Forelimb muscle (tissue), 1 donor: ENCODE measurements at regions not wholly inside any gene's neighbourhood (a gene's known extent, or its start where the extent isn't known, plus 50 kb on each side); places are given as distances from the start of the nearest gene placed in this dataset.

ENCODE experiments used
- DNase-seq: peaks from one replicate; pipeline ENCODE4 v3.0.0-alpha.2; 2013; ENCODE audit warnings: low read depth

DNA sequence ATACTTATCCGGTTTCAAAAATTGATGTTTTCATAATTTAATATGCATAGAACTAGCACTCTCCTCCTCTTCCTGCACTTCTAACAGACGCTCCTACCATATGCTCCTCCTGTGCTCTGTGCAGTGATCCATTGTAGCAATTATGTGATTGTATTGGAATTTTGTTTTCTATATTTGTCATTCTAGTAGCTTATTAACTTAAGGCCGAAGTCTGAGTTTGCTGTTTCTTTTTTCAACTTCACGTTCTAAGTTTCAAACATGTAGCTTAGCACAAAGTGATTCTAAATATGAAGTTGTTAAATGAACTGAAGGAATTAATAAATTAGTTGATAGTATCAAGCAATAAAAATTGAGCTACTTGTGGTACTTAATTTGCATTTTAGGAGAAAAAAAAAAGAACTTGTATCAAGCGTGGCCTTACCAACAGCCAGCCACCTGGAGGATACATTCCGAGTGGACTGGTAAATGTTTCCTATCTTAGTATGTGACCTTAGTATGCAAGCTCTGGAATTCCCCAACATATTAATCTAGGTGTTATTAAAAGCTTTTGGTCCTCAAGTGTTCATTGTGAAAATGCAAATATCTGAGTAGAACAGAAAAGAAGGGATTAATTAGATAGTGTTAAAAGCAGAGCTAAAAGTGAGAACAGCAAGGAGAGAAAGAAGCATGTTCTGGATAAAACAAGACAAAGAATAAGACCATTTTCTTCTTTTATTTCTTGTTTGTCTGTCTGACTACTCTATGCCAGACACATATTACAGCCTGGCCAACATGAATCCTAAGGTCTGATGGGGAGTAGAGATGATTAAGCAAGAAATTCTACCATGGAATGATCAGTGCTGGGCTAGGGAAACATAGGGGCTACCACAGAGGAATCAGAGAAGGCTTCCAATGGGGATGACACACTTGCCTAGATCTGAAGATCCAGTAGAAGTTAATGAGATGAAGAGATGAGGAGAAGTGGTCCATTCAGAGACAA is 290.4 kb upstream of the MON1B start:
- no peak for DNase-seq

DNA sequence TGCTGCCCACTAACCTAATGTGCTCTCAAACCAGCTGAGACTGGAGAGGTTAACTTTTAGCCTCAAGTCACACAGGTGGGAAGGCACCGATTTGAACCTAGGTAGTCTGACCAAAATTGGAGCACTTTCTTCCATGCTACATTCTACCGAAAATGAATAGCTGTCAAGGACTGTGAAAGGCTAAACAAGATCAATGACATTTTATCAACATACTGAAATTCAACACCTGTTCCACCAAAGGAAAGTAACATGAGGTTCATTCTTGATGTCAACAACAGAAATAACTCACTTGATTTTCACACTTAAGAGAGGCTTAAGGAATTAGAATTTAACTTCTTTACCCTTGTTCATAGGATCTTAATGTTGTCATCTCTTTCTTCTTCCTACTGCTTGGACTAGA is 284.4 kb upstream of the MON1B start:
- no peak for DNase-seq

DNA sequence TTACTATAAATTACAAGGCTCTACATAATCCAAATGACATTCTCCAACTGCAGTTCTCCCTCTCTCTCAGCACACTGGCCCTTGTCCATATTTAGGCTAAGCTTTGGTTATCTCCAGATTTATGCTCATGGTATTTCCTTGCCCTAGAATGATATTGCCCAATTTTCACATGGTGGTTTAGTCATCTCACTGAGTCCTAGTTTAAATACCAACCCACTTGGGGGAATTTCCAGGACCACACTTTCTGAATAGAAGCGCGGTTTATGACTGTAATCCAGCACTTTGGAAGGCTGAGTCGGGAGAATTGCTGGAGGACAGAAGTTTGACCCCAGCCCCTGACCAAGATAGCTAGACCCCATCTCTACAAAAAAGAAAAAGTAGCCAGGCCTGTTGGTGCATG is 280.1 kb upstream of the MON1B start:
- no peak for DNase-seq

DNA sequence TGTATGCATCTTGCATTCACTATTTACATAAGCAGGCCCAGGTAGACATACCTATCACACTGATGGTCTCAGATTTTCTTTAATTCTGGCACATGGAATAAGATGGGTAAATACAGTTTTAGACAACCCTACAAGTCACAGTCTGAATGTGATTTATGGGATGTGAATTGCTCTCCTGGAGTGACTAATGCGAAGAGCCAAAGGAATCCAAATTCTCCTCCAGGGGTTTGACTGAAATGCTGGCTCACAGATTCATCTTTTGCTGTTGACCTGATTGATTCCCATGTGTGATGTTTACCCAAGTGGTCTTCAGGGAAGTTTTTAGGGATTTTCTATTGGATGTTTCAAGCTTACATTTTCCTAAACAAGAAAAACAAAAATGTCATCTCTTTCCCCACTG is 277.9 kb upstream of the MON1B start:
- DNase-seq, result no peak

DNA sequence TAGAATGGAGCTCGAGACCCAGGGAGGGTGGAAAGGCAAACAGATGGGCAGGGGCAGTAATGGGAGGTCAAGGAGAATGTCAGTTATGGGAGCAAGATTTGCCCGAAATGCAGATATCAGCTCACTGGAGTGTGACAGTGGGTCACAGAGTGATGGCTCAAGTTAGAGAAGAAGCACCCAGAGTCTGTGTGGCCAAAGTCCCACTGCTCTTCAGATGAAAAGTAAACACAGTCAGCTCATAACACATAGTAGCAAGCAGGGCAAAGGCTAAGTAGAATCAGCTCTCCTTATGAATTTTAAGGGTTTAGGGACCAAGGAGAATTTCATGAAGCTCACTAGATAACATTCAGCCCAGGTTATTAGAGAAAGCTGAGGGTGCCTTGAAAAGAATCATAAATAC is 264.9 kb upstream of the MON1B start:
- no peak for DNase-seq

DNA sequence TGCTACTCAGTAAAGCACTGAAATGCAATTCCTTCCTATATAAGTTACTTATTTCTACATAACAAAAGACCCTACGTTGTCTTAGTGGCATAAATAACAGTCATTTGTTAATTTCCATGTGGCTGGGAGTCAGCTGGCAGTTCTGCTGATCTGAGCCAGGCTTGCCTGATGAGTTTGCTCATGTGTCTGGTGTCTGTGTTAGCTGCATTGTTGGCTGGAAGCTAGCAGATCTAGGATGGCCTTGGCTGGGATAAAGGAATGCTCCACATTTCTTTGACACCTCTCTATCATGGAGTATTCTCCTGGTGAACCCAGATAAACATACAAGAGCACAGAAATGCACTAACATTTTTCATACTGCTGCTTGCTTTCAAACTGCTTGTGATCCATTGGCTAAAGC is 264.4 kb upstream of the MON1B start:
- no peak for DNase-seq

DNA sequence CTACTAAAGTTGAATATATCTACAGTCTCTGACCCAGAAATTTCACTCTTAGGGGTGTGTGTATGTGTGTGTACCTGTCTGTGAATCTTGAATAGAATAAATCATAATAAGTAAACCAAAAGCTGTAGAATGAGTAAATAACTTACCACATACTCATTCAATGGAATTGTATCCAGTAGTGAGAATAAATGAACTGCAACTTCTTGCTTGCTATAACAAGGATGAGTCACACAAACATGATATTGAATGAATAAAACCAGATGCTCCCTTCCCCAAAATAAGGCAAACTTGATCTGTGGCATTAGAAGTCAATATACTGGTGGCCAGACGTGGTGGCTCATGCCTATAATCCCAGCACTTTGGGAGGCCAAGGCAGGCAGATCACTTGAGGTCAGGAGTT is 259.8 kb upstream of the MON1B start:
- no peak for DNase-seq

DNA sequence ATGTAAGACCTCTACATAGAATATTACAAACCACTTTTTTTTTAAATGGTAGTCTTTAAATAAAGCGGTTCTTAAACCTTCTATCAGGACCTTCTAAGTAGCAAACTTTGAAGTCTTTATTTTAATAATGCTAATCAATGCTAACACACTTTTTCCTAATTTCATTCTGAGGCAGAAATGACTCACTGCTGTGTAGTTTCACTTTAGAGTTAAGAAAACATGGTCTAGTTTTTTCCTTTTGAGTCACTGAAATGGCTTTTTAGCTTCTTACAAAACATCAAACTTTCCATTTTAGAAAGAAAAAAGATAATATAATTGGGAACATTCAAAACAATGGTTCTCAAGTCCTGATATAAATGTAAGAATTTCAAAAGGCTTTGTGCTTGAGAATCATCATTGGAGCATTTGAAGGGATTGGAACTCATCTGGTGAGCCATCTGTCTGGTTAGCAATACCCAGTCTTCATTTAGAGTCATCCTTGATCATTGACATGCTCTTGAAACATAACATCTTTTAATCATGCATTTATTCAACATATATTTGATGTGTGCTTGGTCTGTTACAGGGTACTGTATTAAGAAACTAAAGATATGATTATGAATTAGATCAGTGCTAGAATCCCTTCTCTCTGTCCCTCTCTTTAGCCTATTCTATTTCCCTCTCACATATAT is 258.3 kb upstream of the MON1B start:
- DNase-seq, result no peak

DNA sequence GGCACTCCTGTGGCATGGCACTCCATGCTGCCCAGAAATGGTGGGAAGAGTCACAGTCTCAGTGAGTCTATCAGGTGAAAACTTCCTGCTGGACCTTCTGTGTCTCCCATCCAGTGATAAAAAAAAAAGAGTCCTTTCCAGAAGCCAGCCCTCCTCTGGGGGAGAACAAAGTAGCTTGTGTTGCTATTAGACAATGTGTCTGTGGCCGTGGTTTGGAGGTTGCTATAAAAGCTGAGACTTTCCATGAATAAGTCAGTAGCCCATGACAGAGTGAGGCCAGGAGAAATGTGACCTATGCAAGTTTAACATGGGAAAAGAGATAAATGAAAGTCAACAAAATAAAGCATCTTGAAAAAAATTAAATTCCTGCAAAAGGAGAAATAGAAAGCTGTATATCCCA is 250.7 kb upstream of the MON1B start:
- DNase-seq, result no peak

DNA sequence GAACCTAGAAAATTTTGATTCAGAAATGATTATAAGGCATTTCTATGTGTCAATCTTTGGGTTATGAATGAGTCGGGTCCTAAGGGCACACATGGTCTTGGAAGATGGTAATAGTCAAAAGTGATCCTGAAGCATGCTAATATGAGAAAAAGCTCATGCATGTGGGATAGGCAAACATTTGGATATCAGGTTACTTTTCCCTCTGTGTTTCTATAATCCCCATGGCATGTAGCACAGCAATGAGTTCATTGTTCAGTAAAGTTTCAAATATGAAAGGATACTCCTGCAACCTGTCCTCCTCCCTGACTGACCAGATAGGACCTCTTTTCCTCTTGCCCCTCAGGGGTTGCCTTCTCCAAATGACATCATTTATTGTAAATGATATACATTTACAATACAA is 249.9 kb upstream of the MON1B start:
- DNase-seq, result no peak

DNA sequence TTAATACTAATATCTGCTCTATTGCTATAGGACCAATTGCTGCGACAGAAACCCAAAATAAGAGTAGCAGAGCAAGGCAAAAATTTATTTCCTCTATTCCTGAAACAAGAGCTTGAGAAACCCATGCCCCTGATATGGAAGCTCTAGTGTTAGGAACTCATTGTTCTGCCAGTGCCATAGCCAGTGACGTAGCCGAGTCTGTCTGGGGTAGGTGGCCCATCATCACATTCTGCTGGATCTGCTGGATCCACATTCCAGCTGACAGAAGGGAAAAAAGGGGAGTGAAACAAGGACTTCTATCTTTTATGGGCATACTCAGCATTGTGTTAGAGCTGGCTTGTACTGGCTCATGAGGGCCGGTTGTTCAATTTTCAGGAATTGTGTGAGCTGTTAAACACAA is 248.9 kb upstream of the MON1B start:
- no peak for DNase-seq

DNA sequence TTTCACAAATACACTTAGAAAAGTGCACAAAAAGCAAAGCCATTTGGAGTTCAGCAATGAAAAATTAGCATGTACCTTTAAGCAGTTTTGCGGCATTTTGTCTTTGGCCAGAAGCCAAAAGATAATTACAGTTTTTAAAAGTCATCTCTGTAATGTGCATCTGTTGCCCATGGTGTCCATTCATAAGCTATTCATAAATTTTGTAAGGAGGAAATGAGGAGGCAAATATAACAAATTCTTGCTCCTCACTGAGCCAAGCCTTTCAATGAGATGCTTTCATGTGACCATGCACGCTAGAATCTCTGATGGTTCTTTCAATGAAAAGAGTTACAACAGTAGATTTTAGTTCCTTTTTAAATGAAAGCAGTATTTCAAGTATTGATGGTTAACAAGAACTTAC is 247.1 kb upstream of the MON1B start:
- DNase-seq, result no peak

DNA sequence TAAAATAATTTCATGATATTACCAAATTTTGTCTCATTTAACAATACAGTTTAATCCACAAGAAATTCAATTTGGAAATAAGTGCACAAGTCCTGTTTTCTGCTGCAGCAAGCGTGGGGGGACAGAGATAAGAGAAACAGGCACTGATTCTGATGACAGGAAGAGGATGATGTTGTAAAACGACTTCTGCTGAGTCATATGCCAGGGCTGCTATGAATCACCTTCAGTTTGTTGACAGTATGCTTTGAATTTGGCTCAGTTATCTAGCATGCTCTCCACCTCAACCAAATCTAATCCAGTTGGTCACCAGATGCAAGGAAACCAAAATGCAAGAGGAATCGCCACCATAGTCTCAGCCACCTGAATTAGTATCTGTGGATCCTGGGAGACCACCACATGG is 244.1 kb upstream of the MON1B start:
- DNase-seq, result no peak

DNA sequence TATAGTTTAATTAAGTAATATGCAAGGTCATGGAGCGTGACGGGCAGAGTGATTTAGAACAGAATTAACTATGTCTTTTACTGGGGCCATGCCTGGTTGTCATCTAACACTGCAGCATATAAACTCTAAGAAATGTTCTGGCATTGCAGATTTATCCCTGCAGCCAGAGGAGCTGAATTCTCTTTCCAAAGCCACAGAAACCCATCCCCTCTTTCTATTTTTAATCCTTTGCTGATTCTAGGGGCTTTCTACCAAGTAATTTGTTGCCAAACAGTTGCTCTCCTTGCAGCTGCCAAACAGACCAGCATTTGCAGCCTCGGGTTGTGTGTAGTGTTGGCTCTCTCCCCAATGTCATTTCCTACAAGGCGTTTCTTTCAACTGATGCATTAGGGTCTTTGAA is 243.2 kb upstream of the MON1B start:
- peak; percentile 60 for DNase-seq

DNA sequence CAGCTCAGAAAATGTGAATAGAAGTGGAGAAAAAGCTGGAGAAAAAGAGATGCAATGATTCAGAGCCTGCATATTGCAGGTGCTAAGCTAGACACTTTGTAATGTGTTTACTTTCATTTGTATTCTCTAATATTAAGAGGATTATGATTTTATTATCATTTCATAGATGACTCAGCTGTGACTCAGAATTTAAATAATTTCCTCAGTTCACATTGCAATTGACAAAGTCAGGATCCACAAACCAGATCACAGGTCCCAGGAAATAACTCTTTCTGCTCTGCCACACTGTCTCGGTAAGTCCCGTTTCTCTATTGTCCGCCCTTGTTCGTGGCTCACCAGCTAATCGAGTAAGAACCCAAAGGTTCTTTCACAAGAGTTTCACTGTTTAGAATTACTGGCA is 235.4 kb upstream of the MON1B start:
- DNase-seq, result no peak

DNA sequence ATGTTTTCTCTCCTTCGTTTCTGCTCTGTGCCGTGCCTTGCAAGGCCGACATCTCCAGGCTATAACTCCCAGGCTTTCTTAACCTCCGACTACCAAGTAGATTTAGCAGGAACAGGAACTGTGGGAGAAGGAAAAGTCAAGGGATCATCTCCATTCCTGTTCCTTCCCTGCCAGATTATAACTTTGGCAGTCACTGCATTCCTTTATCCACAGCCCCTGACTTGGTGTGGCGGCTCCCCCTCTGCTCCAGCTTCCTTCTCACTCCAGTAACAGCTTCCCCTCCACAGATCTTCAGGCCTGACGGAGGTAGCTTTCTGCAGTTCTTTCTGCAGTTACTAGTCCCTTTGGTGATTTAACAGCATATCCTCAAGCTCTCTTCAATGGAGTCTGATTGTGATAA is 234.6 kb upstream of the MON1B start:
- no peak for DNase-seq

DNA sequence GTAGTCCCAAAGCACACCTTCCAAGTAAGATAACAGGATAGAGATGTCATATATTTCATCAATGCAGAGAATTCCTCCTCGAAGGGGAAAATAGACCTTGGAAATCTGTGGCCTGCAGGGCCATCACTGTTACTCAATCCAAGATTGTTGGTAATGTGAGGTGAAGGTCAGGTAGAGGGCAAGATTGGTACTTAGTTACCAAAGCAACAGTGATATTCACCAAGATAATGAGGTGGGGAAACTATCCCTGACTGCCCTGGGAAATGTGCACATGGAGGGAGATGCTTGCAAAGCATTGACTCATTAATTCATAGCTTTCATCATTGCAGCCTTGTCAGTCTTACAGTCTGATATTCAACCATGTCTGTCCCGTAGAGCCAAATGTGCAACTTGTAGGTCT is 234.1 kb upstream of the MON1B start:
- DNase-seq, result no peak

DNA sequence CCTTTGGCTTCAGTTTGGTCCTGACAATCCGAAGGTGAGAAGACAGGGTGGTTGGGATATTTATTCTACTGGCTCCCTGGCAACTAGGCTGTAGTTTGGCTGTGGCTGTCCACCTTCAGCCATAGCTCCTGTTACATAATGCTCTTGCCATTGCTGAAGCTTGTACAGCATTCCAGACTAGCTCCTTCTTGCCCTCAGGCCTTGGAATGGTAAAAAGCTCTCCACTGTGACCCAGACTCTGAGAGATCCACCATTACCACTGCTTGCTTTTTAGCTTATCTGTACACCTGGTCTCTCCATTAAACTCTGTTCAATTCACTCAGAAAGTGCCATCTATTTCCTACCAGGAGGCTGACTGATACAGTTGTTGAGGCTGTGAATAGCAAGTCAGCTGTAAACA is 231.8 kb upstream of the MON1B start:
- DNase-seq, result no peak

DNA sequence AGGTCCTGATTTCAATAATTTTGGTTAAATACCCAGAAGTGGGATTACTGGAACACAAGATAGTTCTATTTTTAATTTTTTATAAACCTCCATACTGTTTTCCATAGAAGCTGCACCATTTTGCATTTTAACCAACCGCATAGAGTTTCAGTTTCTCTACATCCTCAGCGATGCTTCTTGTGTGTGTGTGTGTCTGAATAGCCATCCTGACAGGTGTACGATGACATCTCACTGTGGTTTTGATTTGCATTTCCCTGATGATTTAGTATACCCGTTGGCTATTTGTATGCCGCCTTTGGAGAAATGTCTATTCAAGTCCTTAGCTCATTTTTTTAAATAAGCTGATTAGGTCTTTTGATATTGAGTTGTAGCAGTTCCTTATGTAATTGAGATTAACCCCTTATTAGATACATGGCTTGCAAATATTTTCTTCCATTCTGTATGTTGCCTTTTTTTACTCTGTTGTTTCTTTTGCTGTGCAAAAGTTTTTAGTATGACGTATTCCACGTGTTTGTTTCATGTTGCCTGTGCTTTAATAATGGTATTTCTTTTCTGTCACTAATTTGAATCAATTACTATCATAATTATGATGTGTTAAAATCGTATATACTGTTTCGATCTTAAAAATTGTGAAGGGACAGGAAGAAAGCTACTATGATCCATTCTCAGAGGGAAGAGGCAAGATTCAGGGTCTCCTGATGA is 227.2 kb upstream of the MON1B start:
- no peak for DNase-seq

DNA sequence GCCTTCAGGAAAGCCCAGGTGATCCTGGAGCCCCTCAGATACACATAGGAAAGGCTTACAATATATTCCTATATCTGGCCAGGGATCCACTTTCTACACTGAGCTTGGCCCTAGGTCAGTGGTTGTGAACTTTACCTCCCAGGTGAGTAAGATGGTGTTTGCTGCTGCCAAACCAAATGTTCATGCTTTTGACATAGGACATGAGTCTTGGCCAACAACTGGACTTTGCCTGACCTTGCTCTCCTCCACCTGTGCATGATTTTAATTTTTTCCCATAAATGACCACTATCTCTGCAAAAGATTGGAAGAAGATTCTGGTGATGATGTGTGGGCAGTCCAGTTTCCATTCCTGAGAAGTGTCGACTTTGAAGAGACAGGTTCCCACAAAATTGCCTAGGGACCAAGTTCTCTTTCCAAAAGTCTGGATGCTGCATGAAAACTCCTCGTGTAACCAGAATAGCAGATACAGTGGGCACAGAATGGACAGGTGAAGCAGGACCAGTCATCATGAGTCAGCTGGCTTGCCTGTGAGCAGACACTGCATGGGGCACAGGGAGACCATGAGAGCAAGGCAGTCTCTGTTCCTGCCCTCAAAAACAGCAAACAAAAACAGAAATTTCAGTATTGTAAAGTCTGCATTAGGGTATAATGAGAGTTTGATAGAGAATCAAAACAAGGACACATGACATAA is 226.4 kb upstream of the MON1B start:
- DNase-seq, result no peak

DNA sequence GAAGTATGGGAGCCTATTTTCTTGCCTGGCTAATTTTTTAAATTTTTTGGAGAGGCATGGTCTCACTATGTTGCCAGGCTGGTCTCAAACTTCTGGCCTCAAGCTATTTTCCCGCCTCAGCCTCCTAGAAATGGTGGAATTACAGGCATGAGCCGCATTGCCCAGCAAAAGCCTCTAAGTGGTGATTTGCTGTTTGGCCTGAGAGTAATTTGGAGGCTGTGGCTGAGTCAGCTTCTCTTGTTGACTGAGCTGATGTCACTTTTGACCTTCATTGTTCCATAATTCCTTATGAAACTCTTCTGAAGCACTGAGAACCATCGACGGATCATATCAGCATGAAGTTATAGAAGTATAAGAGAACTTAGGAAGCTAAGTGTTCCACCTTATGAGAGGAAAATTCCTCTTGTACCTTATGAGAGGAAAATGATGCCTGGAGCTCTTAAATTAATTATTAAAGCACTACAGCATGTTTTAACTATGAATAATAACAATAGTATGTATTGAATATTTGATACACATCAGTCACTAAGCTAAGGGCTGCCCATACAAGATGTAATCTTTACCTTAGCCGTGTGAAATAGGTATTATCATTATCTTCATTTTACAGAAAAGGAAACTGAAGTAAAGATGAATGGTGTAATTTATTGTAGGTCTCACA is 220.8 kb upstream of the MON1B start:
- DNase-seq, result no peak

DNA sequence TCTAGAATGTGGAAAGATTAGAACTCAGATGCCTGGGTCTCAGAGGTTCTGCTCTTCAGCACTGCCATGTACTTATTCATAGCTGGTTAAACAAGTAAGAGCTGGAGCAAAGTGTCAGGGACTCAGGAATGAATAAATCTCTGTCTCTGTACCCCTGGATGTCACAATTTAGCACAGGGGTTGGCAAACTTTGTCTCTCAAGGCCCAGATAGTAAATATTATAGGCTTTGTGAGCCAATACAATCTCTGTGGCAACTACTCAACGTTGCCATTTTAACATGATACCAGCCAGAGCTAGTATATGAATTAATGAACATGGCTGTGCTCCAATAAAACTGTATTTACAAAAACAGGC is 220.3 kb upstream of the MON1B start:
- no peak for DNase-seq
